Left hindlimb (tissue), 1 donor: ENCODE measurements at regions not wholly inside any gene's neighbourhood (a gene's known extent, or its start where the extent isn't known, plus 50 kb on each side); places are given as distances from the start of the nearest gene placed in this dataset.

Experiments
- DNase-seq: peaks from one replicate; pipeline ENCODE4 v3.0.0-alpha.2; 2018

DNA sequence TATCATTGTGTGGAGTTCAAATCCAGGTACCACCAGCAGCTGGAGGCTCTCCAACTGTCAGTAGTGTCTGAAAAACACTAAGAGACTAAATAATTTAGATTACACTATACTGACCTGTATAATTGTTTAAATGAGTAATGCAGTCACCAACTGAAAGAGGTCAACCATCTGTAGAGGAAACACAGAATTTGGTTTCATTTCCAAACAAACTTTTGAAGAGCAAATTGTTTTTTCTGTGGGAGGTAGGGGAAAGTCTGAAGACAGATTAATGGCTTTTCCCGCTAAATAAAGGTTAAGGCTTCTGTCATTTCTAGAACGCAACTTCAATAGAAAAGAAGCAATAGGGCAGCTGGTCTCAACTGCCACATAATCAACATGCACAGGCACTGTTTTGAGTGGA is 462.6 kb downstream of the PRKD1 start:
- DNase-seq: no peak

- no peak for DNase-seq
These were observed 452.0 kb downstream of the PRKD1 start for GRCh38 chr14:29475641-29476040.

DNA sequence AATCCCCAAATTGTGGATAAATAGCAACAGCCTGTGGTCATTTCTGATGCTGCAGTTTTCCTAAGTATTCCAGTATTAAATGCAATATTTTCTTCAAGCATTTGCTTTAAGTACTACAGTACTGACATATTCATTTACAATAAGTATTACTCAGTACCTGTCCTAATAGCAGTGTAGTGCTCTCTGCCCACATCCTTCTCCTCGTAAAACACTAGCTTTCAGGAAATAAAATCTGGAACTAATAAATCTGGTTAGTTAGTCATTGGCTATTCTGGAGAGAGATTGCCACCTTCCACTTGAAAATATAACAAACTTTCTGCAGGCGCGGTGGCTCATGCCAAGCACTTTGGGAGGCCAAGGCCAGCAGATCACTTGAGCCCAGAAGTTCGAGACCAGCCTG is 441.5 kb downstream of the PRKD1 start:
- DNase-seq: no peak

DNA sequence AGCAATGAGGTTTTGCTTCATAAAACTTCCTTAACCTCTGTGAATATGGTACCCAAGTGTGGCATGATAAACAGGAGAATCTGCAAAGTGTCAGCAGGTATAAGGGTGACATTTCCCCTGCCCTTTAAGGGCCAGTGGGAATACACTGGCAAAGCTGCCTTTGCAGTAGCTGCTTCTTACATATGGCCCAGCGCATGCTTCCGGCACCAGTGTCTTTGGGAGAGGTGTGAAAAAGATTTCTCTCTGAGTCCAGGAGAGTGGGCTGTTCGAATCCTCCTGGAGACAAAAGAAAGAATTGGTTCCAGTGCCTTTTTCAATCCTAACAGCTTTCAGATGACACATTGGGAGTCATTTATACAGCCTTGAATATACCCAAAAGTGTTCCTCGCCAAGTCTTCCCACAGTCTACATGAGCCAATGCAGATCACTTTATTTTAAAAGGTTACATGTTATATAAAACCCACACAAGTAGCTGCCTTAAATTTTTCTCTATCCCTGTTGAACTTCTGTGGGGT is 437.7 kb downstream of the PRKD1 start:
- DNase-seq: no peak

GRCh38 chr14:29493849-29494248 is 433.8 kb downstream of the PRKD1 start:
- no peak for DNase-seq

GRCh38 chr14:29494312-29494711 is 433.3 kb downstream of the PRKD1 start:
- no peak for DNase-seq

DNA sequence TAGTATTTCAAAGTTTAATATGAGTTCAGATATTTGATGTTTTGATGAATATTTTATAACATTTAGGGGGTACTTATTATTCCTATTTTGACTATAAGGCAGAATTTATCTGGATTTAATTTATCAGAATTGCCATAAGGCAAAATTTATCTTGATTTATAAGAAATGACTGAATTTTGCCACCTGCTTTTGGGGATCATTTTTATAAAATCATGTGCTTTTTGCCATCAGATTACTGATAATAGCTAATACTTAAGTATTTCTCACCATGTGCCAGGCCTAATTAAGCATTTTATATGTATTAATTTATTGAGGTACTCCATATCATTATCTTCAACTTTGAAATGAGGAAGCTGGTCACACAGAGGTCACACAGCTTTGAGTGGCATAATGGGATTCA is 423.7 kb downstream of the PRKD1 start:
- no peak for DNase-seq

DNA sequence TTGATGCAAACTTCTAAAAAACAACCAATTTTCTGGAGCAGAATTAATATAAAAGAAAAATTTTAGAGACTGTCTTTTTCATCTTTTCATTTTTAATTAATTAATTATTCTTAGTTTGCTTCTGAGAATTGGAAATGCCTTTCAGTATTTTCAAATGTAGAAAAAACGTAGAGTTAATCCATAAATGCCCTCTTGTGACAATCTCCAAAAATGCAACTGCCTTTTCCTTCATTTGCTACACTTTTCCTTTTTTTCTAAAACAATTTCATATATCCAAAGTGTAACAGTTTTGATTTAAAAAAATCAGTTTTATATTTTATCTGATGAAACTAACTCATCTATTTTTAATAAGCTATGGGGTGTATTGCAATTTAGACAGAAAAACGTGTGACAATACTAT is 409.3 kb downstream of the PRKD1 start:
- no peak for DNase-seq

DNA sequence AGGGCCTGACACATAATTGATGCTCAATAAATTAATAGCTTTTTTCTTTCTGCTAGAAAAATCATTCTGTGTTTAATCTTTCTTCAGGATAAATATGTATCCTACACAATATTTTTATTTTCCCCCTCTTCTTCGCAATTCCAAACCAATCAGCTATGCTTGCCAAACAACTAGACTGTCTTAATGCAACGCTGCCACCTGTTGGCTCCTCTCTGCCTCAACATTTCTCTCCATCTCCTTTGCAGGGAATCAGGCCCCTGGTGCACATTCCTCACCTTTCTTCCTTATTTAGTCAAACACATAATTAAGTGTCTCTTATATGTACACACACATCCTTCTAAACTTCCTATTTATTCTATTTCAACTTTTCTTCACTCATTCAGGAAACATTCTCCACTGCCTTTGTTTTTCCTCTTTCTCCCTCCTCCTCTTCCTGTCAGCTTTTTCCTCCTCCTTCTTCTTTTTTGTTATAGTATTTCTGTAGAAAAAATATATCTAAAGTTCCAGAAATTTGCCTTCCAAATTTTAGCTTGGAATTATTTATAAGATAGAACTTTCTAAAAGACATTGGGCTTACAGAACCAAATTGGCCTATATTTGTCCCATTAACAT is 406.0 kb downstream of the PRKD1 start:
- no peak for DNase-seq
